Right lobe of liver (tissue), 6 donors: ENCODE measurements at regions not wholly inside any gene's neighbourhood (a gene's known extent, or its start where the extent isn't known, plus 50 kb on each side); places are given as distances from the start of the nearest gene placed in this dataset.
A peak's percentile ranks its signal among the peaks of the same experiment; 100 is the strongest.
"Not testable (repeated sequence)": the region's sequence is repeated elsewhere in the genome, so short reads cannot be mapped to it uniquely, and the experiment has no call there.

Experiments
- ATAC-seq, 4 donors: fragments of 200-7000 bp; cut with Tn5 transposase; one replicate each; pipeline ENCODE4 v1.9.1; 2020; ENCODE audit warnings: mild to moderate bottlenecking in 4 of 4, moderate library complexity in 4 of 4
- DNase-seq, 3 donors: peaks; one replicate each; pipeline ENCODE4 v3.0.0-alpha.2; 2020
- H3K27ac ChIP-seq, 3 donors: fragments of 200-600 bp; one replicate each; pipeline ENCODE4 v1.8.0; 2022
- H3K27me3 ChIP-seq, 2 donors: fragments of 200-600 bp; one replicate each; pipeline ENCODE4 v1.8.0; 2022
- H3K36me3 ChIP-seq, 4 donors: fragments of 200-600 bp; sonication (generic) in 1 of 4; one replicate each; pipeline versions ENCODE4 v1.5.1 to v1.8.0; 2017 to 2022; ENCODE audit warnings: control low read depth in 1 of 4
- H3K4me1 ChIP-seq, 4 donors: fragments of 200-600 bp; sonication (generic) in 1 of 4; one replicate each; pipeline versions ENCODE4 v1.5.1 to v1.8.0; 2017 to 2022; ENCODE audit warnings: control low read depth in 1 of 4
- H3K4me3 ChIP-seq, 3 donors: fragments of 200-600 bp; one replicate each; pipeline ENCODE4 v1.8.0; 2022
- H3K9me3 ChIP-seq, 4 donors: fragments of 200-600 bp; sonication (generic) in 1 of 4; one replicate each; pipeline versions ENCODE4 v1.5.1 to v1.8.0; 2017 to 2022; ENCODE audit warnings: control low read depth in 1 of 4
- POLR2A ChIP-seq: fragments of 450-650 bp; IDR thresholded peaks from one replicate; pipeline ENCODE4 v1.6.1; 2017; ENCODE audit warnings: antibody characterized with exemption, mild to moderate bottlenecking
- WGBS: methylation state at CpG from one replicate; pipeline ENCODE4 v1.1.6; 2018; ENCODE audit warnings: low coverage, low lambda C conversion rate; ENCODE audit not compliant: insufficient coverage; ENCODE audit errors: missing lambda C conversion rate; 5-methylcytosine and 5-hydroxymethylcytosine counted together
- intact Hi-C, 2 donors: fragments of 100-400 bp; cut with DNase I; formaldehyde crosslinking; loops; one replicate each; pipeline versions ENCODE4 v1.11.2 to v1.14.1; 2022
- TF ChIP-seq, protein P1 (sequence below), 4 donors: fragments of 200-600 bp in 3 of 4; fragments of 450-650 bp in 1 of 4; IDR thresholded peaks; one replicate each; pipeline versions ENCODE4 v1.5.1 to v1.8.0; 2016 to 2022; ENCODE audit warnings: antibody characterized with exemption in 4 of 4, mild to moderate bottlenecking in 2 of 4
- donor health status: DM: no; HTN: yes; CAD: no.
- donor health status: DM: no; HTN: no; CAD: no.
- donor health status: DM: no; HTN: no; CAD: no.
- donor health status: DM: no; HTN: yes; CAD: no.
- donor health status: DM: no; HTN: yes; CAD: no.

- Histone ChIP-seq H3K4me1 (no peaks in the 10 kb centered on the region), H3K27me3 (no peaks in the 10 kb centered on the region), H3K36me3 (no peaks in the 10 kb centered on the region), H3K9me3 (no peaks in the 10 kb centered on the region), H3K4me3 (no peak overlapping the region), H3K27ac (no peak overlapping the region)
- 62% methylated on average over 4 of the region's 7 CpGs for WGBS
- no peak for ATAC-seq
- no peak for TF ChIP-seq POLR2A
- TF ChIP-seq, protein P1, sequence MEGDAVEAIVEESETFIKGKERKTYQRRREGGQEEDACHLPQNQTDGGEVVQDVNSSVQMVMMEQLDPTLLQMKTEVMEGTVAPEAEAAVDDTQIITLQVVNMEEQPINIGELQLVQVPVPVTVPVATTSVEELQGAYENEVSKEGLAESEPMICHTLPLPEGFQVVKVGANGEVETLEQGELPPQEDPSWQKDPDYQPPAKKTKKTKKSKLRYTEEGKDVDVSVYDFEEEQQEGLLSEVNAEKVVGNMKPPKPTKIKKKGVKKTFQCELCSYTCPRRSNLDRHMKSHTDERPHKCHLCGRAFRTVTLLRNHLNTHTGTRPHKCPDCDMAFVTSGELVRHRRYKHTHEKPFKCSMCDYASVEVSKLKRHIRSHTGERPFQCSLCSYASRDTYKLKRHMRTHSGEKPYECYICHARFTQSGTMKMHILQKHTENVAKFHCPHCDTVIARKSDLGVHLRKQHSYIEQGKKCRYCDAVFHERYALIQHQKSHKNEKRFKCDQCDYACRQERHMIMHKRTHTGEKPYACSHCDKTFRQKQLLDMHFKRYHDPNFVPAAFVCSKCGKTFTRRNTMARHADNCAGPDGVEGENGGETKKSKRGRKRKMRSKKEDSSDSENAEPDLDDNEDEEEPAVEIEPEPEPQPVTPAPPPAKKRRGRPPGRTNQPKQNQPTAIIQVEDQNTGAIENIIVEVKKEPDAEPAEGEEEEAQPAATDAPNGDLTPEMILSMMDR (IDR thresholded peaks at IDR 0.05): no peak
- intact Hi-C loops: no loop called here
- no peak for DNase-seq
Measured at GRCh38 chr12:4152145-4152795, 121.3 kb upstream of the CCND2 start.

- Histone ChIP-seq H3K27me3 (no peaks in the 10 kb centered on the region), H3K36me3 (no peaks in the 10 kb centered on the region), H3K27ac (no peak overlapping the region), H3K4me3 (no peak overlapping the region), H3K4me1 (no peaks in the 10 kb centered on the region), H3K9me3 (no peaks in the 10 kb centered on the region)
- ATAC-seq (no peak), DNase-seq (no peak)
- TF ChIP-seq, protein P1 (IDR thresholded peaks at IDR 0.05): no peak
- TF ChIP-seq POLR2A: no peak
- intact Hi-C loops: no loop called here
- WGBS: 56% methylated on average over 4 of the region's 4 CpGs
Measured at GRCh38 chr12:4151362-4152121, 122.0 kb upstream of the CCND2 start.

DNA sequence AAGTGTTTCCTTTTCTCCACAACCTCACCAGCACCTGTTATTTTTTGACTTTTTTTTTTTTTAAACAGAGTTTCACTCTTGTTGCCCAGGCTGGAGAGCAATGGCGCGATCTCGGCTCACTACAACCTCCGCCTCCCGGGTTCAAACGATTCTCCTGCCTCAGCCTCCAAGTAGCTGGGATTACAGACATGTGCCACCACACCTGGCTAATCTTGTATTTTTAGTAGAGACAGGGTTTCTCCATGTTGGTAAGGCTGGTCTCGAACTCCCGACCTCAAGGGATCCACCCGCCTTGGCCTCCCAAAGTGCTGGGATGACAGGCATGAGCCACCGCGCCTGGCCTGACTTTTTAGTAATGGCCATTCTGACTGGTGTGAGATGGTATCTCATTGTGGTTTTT is 123.2 kb upstream of the CCND2 start:
- H3K36me3 ChIP-seq, H3K4me1 ChIP-seq, DNase-seq, H3K9me3 ChIP-seq, H3K27ac ChIP-seq, intact Hi-C loops, H3K4me3 ChIP-seq, ATAC-seq, H3K27me3 ChIP-seq: not testable (repeated sequence)
- WGBS: 81% methylated on average over 11 of the region's 11 CpGs

DNA sequence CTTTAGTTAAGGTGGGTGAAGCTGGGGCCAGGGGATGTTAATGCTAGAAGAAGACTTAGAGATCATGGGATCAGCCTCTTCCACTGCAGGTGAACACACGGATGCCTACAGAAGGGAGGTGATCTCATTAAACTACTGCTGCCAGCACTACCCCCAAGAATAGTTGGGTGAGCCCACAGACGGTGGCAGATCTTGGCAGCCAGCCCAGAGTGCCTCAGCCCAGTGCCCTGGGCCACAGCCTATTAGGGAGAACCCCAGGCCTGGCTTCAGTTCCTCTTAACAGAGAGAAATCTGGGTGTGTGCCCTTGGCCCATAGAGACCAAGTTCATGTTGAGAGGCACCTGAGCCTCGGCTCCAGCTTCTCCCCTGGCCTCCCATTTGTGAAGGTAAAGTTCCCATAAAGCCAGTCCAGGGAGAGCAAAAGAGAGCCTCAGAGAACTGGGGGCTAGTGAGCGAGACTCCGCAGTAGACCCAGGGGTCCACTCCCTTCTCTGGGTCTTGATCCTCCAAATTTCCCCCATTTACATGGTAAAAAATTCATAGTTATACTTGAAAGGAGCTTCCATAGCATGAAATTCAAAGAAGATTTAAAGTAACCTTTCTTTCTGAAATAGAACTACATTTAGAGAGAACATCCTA is 125.0 kb upstream of the CCND2 start:
- Histone ChIP-seq H3K36me3 (no peaks in the 10 kb centered on the region), H3K27ac (no peak overlapping the region), H3K27me3 (no peaks in the 10 kb centered on the region), H3K4me3 (no peak overlapping the region), H3K4me1 (no peaks in the 10 kb centered on the region), H3K9me3 (no peaks in the 10 kb centered on the region)
- DNase-seq (peak in 1 of 3 donors; percentile 45), ATAC-seq (peak in 3 of 4 donors; percentile 33 to 45 (median 39))
- intact Hi-C loops: no loop called here
- TF ChIP-seq, protein P1 (IDR thresholded peaks at IDR 0.05): no peak
- TF ChIP-seq POLR2A: no peak
- 55% methylated on average over 3 of the region's 5 CpGs for WGBS

- H3K4me1 ChIP-seq: no peaks in the 10 kb centered on the region
- intact Hi-C loops: no loop called here
- WGBS: 28% methylated on average over 6 of the region's 7 CpGs
- ATAC-seq (no peak), DNase-seq (no peak)
- no peaks in the 10 kb centered on the region for H3K27me3 ChIP-seq
- no peak overlapping the region for H3K27ac ChIP-seq
- TF ChIP-seq, protein P1 (IDR thresholded peaks at IDR 0.05): no peak
- no peak for TF ChIP-seq POLR2A
- no peak overlapping the region for H3K4me3 ChIP-seq
- no peaks in the 10 kb centered on the region for H3K36me3 ChIP-seq
- H3K9me3 ChIP-seq: no peaks in the 10 kb centered on the region
Measured at GRCh38 chr12:4147031-4147481, 126.5 kb upstream of the CCND2 start.
